Large intestine (tissue), 3 donors: ENCODE measurements at regions not wholly inside any gene's neighbourhood (a gene's known extent, or its start where the extent isn't known, plus 50 kb on each side); places are given as distances from the start of the nearest gene placed in this dataset.
"Not testable (repeated sequence)": the region's sequence is repeated elsewhere in the genome, so short reads cannot be mapped to it uniquely, and the experiment has no call there.

Experiments used
- DNase-seq, 2 donors: peaks; one replicate each; pipeline versions ENCODE4 v3.0.0 to v3.0.0-alpha.2; 2013
- H3K27ac ChIP-seq: one replicate; pipeline ENCODE4 v1.5.1; 2013; ENCODE audit warnings: low read length
- H3K27me3 ChIP-seq: 2 replicates; pipeline ENCODE4 v1.6.1; 2013; ENCODE audit warnings: low read length; ENCODE audit not compliant: control insufficient read depth, insufficient read depth
- H3K36me3 ChIP-seq: 2 replicates; pipeline ENCODE4 v1.6.1; 2013; ENCODE audit warnings: low read length; ENCODE audit not compliant: control insufficient read depth, insufficient read depth
- H3K4me1 ChIP-seq: one replicate; pipeline ENCODE4 v1.6.1; 2013; ENCODE audit warnings: low read length; ENCODE audit not compliant: control insufficient read depth, insufficient read depth
- H3K4me3 ChIP-seq: one replicate; pipeline ENCODE4 v1.5.1; 2013; ENCODE audit warnings: low read length
- H3K9me3 ChIP-seq: one replicate; pipeline ENCODE4 v1.6.1; 2013; ENCODE audit warnings: mild to moderate bottlenecking, low read depth, low read length, moderate library complexity; ENCODE audit not compliant: control insufficient read depth
- WGBS: methylation state at CpG from one replicate; pipeline ENCODE4 v1.1.5; 2013; ENCODE audit warnings: low lambda C conversion rate; ENCODE audit not compliant: insufficient coverage; 5-methylcytosine and 5-hydroxymethylcytosine counted together

GRCh38 chr13:22942831-22943230 lies 237.9 kb upstream of the SGCG start:
- not testable (repeated sequence) for H3K27me3 ChIP-seq, H3K9me3 ChIP-seq, H3K4me3 ChIP-seq, H3K4me1 ChIP-seq, DNase-seq, H3K27ac ChIP-seq, H3K36me3 ChIP-seq
- WGBS: no CpG with 5 or more reads among the region's 14 CpGs

- Histone ChIP-seq H3K27ac (no peak overlapping the region), H3K27me3 (no peaks in the 10 kb centered on the region), H3K4me1 (no peaks in the 10 kb centered on the region), H3K4me3 (no peak overlapping the region), H3K36me3 (no peaks in the 10 kb centered on the region), H3K9me3 (no peaks in the 10 kb centered on the region)
- no peak for DNase-seq
- WGBS: 80% methylated on average over 1 of the region's 13 CpGs
Measured at GRCh38 chr13:22944378-22944777, 236.4 kb upstream of the SGCG start.

DNA sequence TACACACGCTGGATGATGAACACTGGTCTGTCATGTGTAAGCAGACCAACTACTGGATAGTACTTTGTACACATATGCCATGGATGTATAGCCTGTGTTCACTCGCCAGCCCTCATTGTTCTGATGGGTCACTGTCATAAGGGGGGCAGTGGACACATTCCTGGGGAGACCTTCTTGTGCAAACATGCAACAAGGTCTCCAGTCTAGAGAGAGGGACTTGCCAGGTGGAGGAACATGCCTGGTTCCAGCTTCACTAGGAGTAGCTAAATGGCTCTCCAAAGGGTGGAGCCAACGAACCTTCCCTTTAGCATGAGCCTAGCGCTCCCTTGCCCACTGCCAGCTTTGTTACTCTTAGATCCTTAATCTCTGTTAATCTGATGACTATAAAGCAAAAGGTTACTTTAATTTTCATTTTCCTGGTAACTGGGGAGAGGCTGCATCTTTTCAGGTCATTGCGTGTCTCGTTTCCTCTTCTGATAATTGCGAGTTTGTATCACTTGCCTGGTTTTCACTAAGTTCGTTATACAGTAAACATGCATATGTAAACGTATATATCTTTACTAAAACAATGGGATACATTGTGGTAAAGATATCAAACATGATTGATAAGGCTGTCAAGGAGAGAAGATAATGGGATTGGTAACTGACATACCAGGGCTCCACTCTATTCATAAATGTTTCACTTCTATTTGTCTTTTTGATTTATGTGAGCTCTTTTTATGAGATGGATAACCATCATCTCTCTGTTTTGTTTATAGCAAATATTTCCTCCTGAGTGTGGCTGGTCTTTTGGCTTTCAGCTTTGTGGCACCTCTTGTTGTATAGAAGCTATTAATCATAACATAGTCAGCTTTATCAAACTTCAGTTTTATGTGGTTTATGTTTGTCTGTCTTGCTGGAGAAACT lies 235.2 kb upstream of the SGCG start:
- no peaks in the 10 kb centered on the region for H3K4me1 ChIP-seq
- H3K4me3 ChIP-seq: no peak overlapping the region
- H3K36me3 ChIP-seq: no peaks in the 10 kb centered on the region
- no peak for DNase-seq
- no peak overlapping the region for H3K27ac ChIP-seq
- H3K27me3 ChIP-seq: no peaks in the 10 kb centered on the region
- no peaks in the 10 kb centered on the region for H3K9me3 ChIP-seq
- no CpG with 5 or more reads among the region's 9 CpGs for WGBS

DNA sequence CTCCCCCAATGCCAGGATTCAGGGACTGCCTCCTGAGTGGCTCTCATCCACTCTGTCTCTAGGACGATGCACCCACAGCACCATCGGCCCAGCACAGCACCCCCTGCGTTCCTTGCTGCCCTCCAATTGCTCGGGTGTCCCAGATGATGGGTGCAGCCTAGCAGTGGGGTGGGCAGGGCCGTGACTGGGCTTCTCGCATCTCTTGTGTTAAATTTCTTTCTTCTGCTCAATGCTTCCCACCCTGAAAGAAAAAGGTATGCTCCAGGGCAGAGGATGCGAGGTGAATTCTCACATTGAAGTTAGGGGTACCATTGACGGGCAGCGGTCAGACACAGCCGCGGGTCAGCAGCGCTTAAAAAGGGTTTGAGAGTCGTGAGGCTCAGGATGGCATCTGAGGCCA lies 232.4 kb upstream of the SGCG start:
- no peak for DNase-seq
- no peaks in the 10 kb centered on the region for H3K36me3 ChIP-seq
- WGBS: no CpG with 5 or more reads among the region's 13 CpGs
- H3K4me3 ChIP-seq: no peak overlapping the region
- H3K4me1 ChIP-seq: no peaks in the 10 kb centered on the region
- no peaks in the 10 kb centered on the region for H3K27me3 ChIP-seq
- no peaks in the 10 kb centered on the region for H3K9me3 ChIP-seq
- H3K27ac ChIP-seq: no peak overlapping the region

DNA sequence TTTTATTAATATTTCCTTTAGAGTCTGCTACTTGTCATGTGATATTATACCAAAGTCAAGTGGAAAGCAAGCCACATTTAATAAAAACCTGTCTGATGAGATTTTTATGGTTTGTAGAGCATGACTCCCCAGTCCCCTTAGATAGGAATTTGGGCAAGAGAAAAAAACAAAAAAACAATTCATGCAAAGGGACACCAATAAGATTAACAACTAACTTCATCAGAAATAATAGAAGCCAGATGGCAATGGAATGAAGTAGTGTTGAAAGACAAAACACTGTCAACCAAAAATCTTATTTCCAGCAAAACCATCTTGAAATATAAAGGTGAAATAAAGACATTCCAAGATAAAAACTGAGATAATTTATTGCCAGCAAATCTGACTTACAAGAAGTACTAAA lies 228.8 kb upstream of the SGCG start:
- not testable (repeated sequence) for H3K4me1 ChIP-seq, H3K27me3 ChIP-seq, H3K4me3 ChIP-seq, H3K9me3 ChIP-seq, H3K36me3 ChIP-seq, H3K27ac ChIP-seq, DNase-seq

DNA sequence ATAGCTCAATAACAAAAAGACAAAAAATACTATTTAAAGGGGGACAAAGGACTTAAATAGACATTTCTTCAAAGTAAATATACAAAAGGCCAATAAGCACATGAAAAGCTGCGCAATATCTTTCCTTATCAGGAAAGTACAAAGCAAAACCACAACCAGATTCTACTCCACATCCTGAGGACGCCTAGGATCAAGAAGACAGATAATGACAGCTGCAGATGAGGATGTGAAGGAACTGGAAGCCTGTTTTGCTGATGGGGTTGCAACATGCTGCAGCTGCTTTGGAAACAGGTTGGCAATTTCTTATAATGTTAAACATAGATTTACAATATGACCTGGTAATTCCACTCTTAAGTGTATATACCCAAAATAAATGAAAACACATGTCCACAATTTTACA lies 225.6 kb upstream of the SGCG start:
- H3K27me3 ChIP-seq, H3K27ac ChIP-seq, H3K36me3 ChIP-seq, H3K4me1 ChIP-seq, H3K9me3 ChIP-seq, DNase-seq, H3K4me3 ChIP-seq: not testable (repeated sequence)
- WGBS: no CpG with 5 or more reads among the region's 2 CpGs

- 60% methylated on average over 1 of the region's 9 CpGs for WGBS
- not testable (repeated sequence) for H3K9me3 ChIP-seq, H3K36me3 ChIP-seq, H3K4me1 ChIP-seq, H3K4me3 ChIP-seq, H3K27ac ChIP-seq, H3K27me3 ChIP-seq, DNase-seq
Measured at GRCh38 chr13:22956456-22957115, 224.2 kb upstream of the SGCG start.

GRCh38 chr13:22959859-22960258 lies 220.9 kb upstream of the SGCG start:
- H3K27ac ChIP-seq: not testable (repeated sequence)
- no CpG with 5 or more reads among the region's 14 CpGs for WGBS

GRCh38 chr13:22960827-22961226 lies 220.0 kb upstream of the SGCG start:
- Histone ChIP-seq H3K9me3 (no peaks in the 10 kb centered on the region), H3K36me3 (no peaks in the 10 kb centered on the region), H3K27ac (no peak overlapping the region), H3K4me3 (no peak overlapping the region), H3K27me3 (no peaks in the 10 kb centered on the region), H3K4me1 (no peaks in the 10 kb centered on the region)
- no peak for DNase-seq
- no CpG with 5 or more reads among the region's 8 CpGs for WGBS

More at GRCh38 chr13:22959859-22960258, 220.9 kb upstream of the SGCG start:
- H3K36me3 ChIP-seq, H3K4me3 ChIP-seq, H3K27me3 ChIP-seq, H3K9me3 ChIP-seq, DNase-seq, H3K4me1 ChIP-seq: not testable (repeated sequence)

DNA sequence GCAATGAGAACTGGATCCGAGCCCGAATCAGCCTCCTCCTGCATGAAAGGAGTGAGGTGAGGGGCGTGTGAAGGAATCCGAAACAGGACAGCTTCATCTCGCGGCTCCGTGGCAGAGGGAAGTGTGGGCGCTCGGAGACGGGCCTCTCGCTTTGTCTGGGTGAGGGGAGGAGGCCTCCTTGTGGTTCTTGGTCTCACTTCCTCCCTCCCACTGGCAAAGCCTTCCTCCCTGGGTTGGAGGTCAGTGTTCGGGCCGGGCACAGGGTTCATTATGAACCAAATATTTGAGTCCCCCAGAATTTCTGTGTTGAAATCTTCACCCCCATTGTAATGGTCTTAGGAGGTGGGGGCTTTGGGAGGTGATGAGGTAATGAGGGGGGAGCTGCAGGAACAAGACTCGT lies 219.4 kb upstream of the SGCG start:
- WGBS: no CpG with 5 or more reads among the region's 14 CpGs
- H3K4me1 ChIP-seq, H3K27ac ChIP-seq, DNase-seq, H3K9me3 ChIP-seq, H3K36me3 ChIP-seq, H3K4me3 ChIP-seq, H3K27me3 ChIP-seq: not testable (repeated sequence)
